GM19463 (cell line): ENCODE measurements at regions not wholly inside any gene's neighbourhood (a gene's known extent, or its start where the extent isn't known, plus 50 kb on each side); places are given as distances from the start of the nearest gene placed in this dataset.
A peak's percentile ranks its signal among the peaks of the same experiment; 100 is the strongest.
"Not testable (repeated sequence)": the region's sequence is repeated elsewhere in the genome, so short reads cannot be mapped to it uniquely, and the experiment has no call there.

Experiments used
- ATAC-seq: cut with Tn5 transposase; IDR thresholded peaks from one replicate; pipeline ENCODE4 v1.9.1; 2021; ENCODE audit warnings: mild to moderate bottlenecking, moderate library complexity; ENCODE audit not compliant: unreplicated experiment

- ATAC-seq = no peak
Measured at GRCh38 chr6:68239034-68239433, 396.0 kb upstream of the ADGRB3 start.

- peak; percentile 71 for ATAC-seq
Measured at GRCh38 chr6:68238097-68238601, 396.9 kb upstream of the ADGRB3 start.

GRCh38 chr6:68237205-68237604 is 397.9 kb upstream of the ADGRB3 start:
- no peak for ATAC-seq

- peak; percentile 43 for ATAC-seq
Measured at GRCh38 chr6:68235326-68235784, 399.7 kb upstream of the ADGRB3 start.

GRCh38 chr6:68233623-68234022 is 401.5 kb upstream of the ADGRB3 start:
- ATAC-seq = no peak

GRCh38 chr6:68229566-68229965 is 405.5 kb upstream of the ADGRB3 start:
- no peak for ATAC-seq

GRCh38 chr6:68226460-68226859 is 408.6 kb upstream of the ADGRB3 start:
- ATAC-seq = no peak

GRCh38 chr6:68225729-68226128 is 409.4 kb upstream of the ADGRB3 start:
- no peak for ATAC-seq

GRCh38 chr6:68211242-68211795 is 423.8 kb upstream of the ADGRB3 start:
- no peak for ATAC-seq

- not testable (repeated sequence) for ATAC-seq
Measured at GRCh38 chr6:68207612-68208011, 427.5 kb upstream of the ADGRB3 start.

- ATAC-seq = no peak
Measured at GRCh38 chr6:68200929-68201328, 434.2 kb upstream of the ADGRB3 start.

- ATAC-seq = no peak
Measured at GRCh38 chr6:68197356-68197755, 437.7 kb upstream of the ADGRB3 start.

GRCh38 chr6:68196645-68197044 is 438.4 kb upstream of the ADGRB3 start:
- ATAC-seq = no peak

- ATAC-seq = not testable (repeated sequence)
Measured at GRCh38 chr6:68195753-68196152, 439.3 kb upstream of the ADGRB3 start.

- no peak for ATAC-seq
Measured at GRCh38 chr6:68194846-68195478, 440.1 kb upstream of the ADGRB3 start.

- no peak for ATAC-seq
Measured at GRCh38 chr6:68192988-68193387, 442.1 kb upstream of the ADGRB3 start.

GRCh38 chr6:68189217-68189815 is 445.8 kb upstream of the ADGRB3 start:
- ATAC-seq = no peak

GRCh38 chr6:68186870-68187269 is 448.2 kb upstream of the ADGRB3 start:
- no peak for ATAC-seq

GRCh38 chr6:68182386-68182785 is 452.7 kb upstream of the ADGRB3 start:
- ATAC-seq = no peak

- ATAC-seq = not testable (repeated sequence)
Measured at GRCh38 chr6:68181027-68181426, 454.1 kb upstream of the ADGRB3 start.

- ATAC-seq = no peak
Measured at GRCh38 chr6:68173616-68174015, 461.5 kb upstream of the ADGRB3 start.

GRCh38 chr6:68169922-68170321 is 465.2 kb upstream of the ADGRB3 start:
- ATAC-seq = no peak
